DND-41 (cell line): ENCODE measurements at regions not wholly inside any gene's neighbourhood (a gene's known extent, or its start where the extent isn't known, plus 50 kb on each side); places are given as distances from the start of the nearest gene placed in this dataset.

Source experiments
- EZH2 ChIP-seq: IDR thresholded peaks from 3 replicates; pipeline ENCODE4 v1.6.1; 2012; ENCODE audit warnings: borderline replicate concordance, low read depth, mild to moderate bottlenecking, moderate library complexity, low read length, inconsistent platforms; ENCODE audit not compliant: severe bottlenecking
- TF ChIP-seq, protein P1 (sequence below): IDR thresholded peaks from 2 replicates; pipeline ENCODE4 v1.5.1; 2012; ENCODE audit warnings: borderline replicate concordance, low read length, moderate library complexity, mild to moderate bottlenecking; ENCODE audit not compliant: poor library complexity, severe bottlenecking; ENCODE audit errors: extremely low read depth

DNA sequence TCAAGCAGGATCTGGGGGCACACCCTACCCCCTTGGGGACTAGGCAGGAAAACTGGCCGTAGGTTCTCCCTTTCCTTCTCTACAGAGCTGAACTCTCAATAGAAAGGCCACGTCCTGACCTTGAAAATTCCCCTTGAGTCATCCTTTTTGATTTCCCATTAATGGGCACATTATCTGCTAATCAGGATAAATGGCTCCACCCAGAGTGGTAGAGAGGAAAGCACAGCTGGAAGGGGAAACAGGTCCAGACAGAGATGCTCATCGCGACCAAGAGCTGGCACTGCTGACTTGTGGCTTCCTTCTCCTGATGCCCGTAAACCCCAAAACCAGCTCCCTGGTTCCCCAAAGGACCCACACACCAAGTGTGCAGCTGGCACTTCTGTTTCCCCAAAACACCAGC, 206.5 kb upstream of the CDH5 start:
- TF ChIP-seq EZH2 = no peak
- TF ChIP-seq, protein P1, sequence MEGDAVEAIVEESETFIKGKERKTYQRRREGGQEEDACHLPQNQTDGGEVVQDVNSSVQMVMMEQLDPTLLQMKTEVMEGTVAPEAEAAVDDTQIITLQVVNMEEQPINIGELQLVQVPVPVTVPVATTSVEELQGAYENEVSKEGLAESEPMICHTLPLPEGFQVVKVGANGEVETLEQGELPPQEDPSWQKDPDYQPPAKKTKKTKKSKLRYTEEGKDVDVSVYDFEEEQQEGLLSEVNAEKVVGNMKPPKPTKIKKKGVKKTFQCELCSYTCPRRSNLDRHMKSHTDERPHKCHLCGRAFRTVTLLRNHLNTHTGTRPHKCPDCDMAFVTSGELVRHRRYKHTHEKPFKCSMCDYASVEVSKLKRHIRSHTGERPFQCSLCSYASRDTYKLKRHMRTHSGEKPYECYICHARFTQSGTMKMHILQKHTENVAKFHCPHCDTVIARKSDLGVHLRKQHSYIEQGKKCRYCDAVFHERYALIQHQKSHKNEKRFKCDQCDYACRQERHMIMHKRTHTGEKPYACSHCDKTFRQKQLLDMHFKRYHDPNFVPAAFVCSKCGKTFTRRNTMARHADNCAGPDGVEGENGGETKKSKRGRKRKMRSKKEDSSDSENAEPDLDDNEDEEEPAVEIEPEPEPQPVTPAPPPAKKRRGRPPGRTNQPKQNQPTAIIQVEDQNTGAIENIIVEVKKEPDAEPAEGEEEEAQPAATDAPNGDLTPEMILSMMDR = peak; percentile 13
